ENCODE measurements at regions not wholly inside any gene's neighbourhood (a gene's known extent, or its start where the extent isn't known, plus 50 kb on each side); places are given as distances from the start of the nearest gene placed in this dataset.
"Not testable (repeated sequence)": the region's sequence is repeated elsewhere in the genome, so short reads cannot be mapped to it uniquely, and the experiment has no call there.

DNA sequence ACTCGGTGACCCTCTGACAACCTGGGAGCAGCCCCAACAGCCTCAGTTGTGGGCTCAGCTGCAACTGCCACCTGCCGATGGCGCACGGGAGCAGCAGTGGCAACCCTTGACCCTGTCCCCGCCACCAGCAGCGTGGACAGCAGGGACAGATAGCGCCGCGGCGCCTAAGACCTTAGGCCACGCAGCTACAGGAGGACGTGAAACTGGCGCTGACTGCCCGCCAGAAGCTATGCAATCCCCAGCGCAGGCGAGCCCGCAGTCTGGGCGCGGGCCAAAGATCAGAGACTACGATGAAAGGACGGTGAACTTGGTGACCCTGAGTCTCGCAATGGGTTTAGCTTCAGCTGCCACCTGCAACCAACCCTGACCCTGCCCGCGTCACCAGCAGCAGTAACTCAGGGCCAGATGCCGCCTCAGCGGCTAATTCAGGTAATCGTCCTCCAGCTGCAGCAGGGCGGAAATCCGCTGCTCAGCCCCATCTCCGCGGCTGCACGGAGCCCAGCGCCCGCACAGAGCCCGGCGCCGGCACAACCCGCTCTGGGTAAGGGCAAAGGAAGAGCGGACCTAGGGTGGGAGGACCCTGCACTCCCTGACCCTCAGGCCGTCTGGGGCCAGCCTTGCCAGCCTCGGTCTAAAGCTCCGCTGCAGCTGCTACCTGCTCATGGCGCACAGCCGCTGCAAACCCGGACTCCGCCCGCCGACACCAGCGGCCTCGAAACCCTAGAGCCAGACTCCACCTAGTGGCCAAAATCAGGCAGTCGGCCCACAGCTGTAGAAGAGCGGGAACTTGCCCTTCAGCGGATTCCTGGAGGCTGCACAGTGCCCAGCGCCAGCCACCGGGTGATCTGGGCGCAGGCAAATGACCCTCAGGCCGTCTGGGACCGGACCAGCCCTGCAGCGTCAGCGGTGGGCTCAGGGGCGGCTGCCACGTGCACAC lies 85.1 kb downstream of the POTEC start:
- TF ChIP-seq, protein P1, sequence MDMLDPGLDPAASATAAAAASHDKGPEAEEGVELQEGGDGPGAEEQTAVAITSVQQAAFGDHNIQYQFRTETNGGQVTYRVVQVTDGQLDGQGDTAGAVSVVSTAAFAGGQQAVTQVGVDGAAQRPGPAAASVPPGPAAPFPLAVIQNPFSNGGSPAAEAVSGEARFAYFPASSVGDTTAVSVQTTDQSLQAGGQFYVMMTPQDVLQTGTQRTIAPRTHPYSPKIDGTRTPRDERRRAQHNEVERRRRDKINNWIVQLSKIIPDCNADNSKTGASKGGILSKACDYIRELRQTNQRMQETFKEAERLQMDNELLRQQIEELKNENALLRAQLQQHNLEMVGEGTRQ (CRISPR knock-in tag; IDR thresholded peaks at IDR 0.05) = not testable (repeated sequence)
- TF ChIP-seq GABPB1 (CRISPR knock-in tag; IDR thresholded peaks at IDR 0.05) = not testable (repeated sequence)
